ENCODE measurements at regions not wholly inside any gene's neighbourhood (a gene's known extent, or its start where the extent isn't known, plus 50 kb on each side); places are given as distances from the start of the nearest gene placed in this dataset.
"Not testable (repeated sequence)": the region's sequence is repeated elsewhere in the genome, so short reads cannot be mapped to it uniquely, and the experiment has no call there.

- no peak for DNase-seq
These were observed 120.9 kb upstream of the TSC22D1 start for GRCh38 chr13:44697058-44697457.

- DNase-seq = no peak
These were observed 119.4 kb upstream of the TSC22D1 start for GRCh38 chr13:44695520-44695919.

GRCh38 chr13:44694842-44695241, 118.7 kb upstream of the TSC22D1 start:
- no peak for DNase-seq

GRCh38 chr13:44694291-44694690, 118.2 kb upstream of the TSC22D1 start:
- no peak for DNase-seq

GRCh38 chr13:44693156-44693764, 117.1 kb upstream of the TSC22D1 start:
- DNase-seq = no peak

- no peak for DNase-seq
These were observed 116.1 kb upstream of the TSC22D1 start for GRCh38 chr13:44692173-44692713.

- no peak for DNase-seq
These were observed 114.2 kb upstream of the TSC22D1 start for GRCh38 chr13:44690376-44690775.

GRCh38 chr13:44688652-44689051, 112.5 kb upstream of the TSC22D1 start:
- DNase-seq = no peak

GRCh38 chr13:44686531-44686934, 110.4 kb upstream of the TSC22D1 start:
- no peak for DNase-seq

GRCh38 chr13:44685641-44686040, 109.5 kb upstream of the TSC22D1 start:
- no peak for DNase-seq

GRCh38 chr13:44682416-44682815, 106.3 kb upstream of the TSC22D1 start:
- not testable (repeated sequence) for DNase-seq

- DNase-seq = no peak
These were observed 104.7 kb upstream of the TSC22D1 start for GRCh38 chr13:44680746-44681355.

GRCh38 chr13:44679597-44679996, 103.5 kb upstream of the TSC22D1 start:
- DNase-seq = no peak

- no peak for DNase-seq
These were observed 102.1 kb upstream of the TSC22D1 start for GRCh38 chr13:44678197-44678596.

GRCh38 chr13:44676534-44676933, 100.4 kb upstream of the TSC22D1 start:
- no peak for DNase-seq

GRCh38 chr13:44669534-44669933, 93.4 kb upstream of the TSC22D1 start:
- DNase-seq = no peak

GRCh38 chr13:44668688-44669087, 92.6 kb upstream of the TSC22D1 start:
- DNase-seq = no peak

GRCh38 chr13:44667943-44668342, 91.8 kb upstream of the TSC22D1 start:
- no peak for DNase-seq

- DNase-seq = not testable (repeated sequence)
These were observed 90.4 kb upstream of the TSC22D1 start for GRCh38 chr13:44666538-44666937.

- DNase-seq = no peak
These were observed 88.2 kb upstream of the TSC22D1 start for GRCh38 chr13:44664308-44664707.

- DNase-seq = no peak
These were observed 86.4 kb upstream of the TSC22D1 start for GRCh38 chr13:44662515-44662914.

- DNase-seq = no peak
These were observed 85.8 kb upstream of the TSC22D1 start for GRCh38 chr13:44661936-44662335.

- DNase-seq = no peak
These were observed 83.9 kb upstream of the TSC22D1 start for GRCh38 chr13:44660050-44660449.

- no peak for DNase-seq
These were observed 77.0 kb upstream of the TSC22D1 start for GRCh38 chr13:44652962-44653660.
